GM10248 (cell line): ENCODE measurements at regions not wholly inside any gene's neighbourhood (a gene's known extent, or its start where the extent isn't known, plus 50 kb on each side); places are given as distances from the start of the nearest gene placed in this dataset.

ENCODE experiments used
- CTCF ChIA-PET: fragments of 300-600 bp; sonication (Branson Sonifier 250); formaldehyde crosslinking; extraction: SDS; loops from one replicate; lab custom pipeline; 2021; ENCODE audit warnings: antibody characterized with exemption; lab: Yijun Ruan, JAX
- POLR2A ChIA-PET: fragments of 350-650 bp; sonication (Branson Sonifier 250); formaldehyde crosslinking; extraction: SDS; loops from one replicate; lab custom pipeline; 2020; ENCODE audit warnings: antibody characterized with exemption; lab: Yijun Ruan, JAX
- DNase-seq: peaks from one replicate; pipeline ENCODE4 v3.0.0; 2012; ENCODE audit errors: extremely low spot score
- CTCF ChIP-seq: IDR thresholded peaks from 2 replicates; pipeline ENCODE4 v1.5.1; 2012; ENCODE audit warnings: mild to moderate bottlenecking, low read depth; ENCODE audit errors: extremely low read depth, missing control alignments, control extremely low read depth

GRCh38 chrX:22788221-22788620, 211.5 kb upstream of the DDX53 start:
- ChIA-PET CTCF (no interaction called here), POLR2A (no interaction called here)
- DNase-seq, result no peak
- no peak for TF ChIP-seq CTCF

GRCh38 chrX:22795671-22796070, 204.1 kb upstream of the DDX53 start:
- no peak for TF ChIP-seq CTCF
- POLR2A ChIA-PET, result no interaction called here
- CTCF ChIA-PET, result no interaction called here

GRCh38 chrX:22800360-22800759, 199.4 kb upstream of the DDX53 start:
- ChIA-PET POLR2A (no interaction called here), CTCF (interaction anchor here (0.9 kb wide), 1 partner anchor 10 kb away, joined by 3 read pairs; no protein-coding TSS in a partner anchor)
- no peak for TF ChIP-seq CTCF
- no peak for DNase-seq

More at GRCh38 chrX:22795671-22796070, 204.1 kb upstream of the DDX53 start:
- DNase-seq, result no peak

GRCh38 chrX:22800806-22801205, 199.0 kb upstream of the DDX53 start:
- no peak for TF ChIP-seq CTCF
- ChIA-PET CTCF (interaction anchor here (0.9 kb wide), 1 partner anchor 10 kb away, joined by 3 read pairs; no protein-coding TSS in a partner anchor), POLR2A (no interaction called here)
- no peak for DNase-seq

- POLR2A ChIA-PET, result no interaction called here
- CTCF ChIA-PET, result no interaction called here
These were observed 196.4 kb upstream of the DDX53 start for GRCh38 chrX:22803353-22803752.

GRCh38 chrX:22810876-22811275, 188.9 kb upstream of the DDX53 start:
- no peak for DNase-seq
- POLR2A ChIA-PET, result no interaction called here
- CTCF ChIA-PET, result no interaction called here
- no peak for TF ChIP-seq CTCF

More at GRCh38 chrX:22803353-22803752, 196.4 kb upstream of the DDX53 start:
- no peak for DNase-seq
- TF ChIP-seq CTCF, result no peak
